ENCODE measurements at regions not wholly inside any gene's neighbourhood (a gene's known extent, or its start where the extent isn't known, plus 50 kb on each side); places are given as distances from the start of the nearest gene placed in this dataset.

DNA sequence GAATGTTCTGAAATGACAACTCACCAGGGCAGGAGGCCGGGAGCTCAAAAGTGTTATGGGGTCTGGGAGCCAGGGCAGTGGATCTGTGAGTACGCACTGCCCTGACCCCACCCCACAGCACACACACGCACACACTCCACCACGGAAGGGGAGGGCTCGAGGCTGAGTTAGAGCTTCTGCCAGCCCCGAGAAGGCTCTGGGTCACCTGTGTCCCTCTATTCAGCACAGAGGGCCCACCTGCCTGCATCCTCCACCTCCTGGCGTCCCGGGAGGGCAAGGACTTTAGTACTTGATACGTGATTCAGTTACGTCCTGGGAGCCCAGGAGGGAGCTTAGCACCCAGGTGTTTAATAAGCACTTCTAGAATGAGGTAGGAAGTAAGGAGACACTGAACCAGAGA, 190.0 kb upstream of the GPR12 start:
- TF ChIP-seq, protein P1, sequence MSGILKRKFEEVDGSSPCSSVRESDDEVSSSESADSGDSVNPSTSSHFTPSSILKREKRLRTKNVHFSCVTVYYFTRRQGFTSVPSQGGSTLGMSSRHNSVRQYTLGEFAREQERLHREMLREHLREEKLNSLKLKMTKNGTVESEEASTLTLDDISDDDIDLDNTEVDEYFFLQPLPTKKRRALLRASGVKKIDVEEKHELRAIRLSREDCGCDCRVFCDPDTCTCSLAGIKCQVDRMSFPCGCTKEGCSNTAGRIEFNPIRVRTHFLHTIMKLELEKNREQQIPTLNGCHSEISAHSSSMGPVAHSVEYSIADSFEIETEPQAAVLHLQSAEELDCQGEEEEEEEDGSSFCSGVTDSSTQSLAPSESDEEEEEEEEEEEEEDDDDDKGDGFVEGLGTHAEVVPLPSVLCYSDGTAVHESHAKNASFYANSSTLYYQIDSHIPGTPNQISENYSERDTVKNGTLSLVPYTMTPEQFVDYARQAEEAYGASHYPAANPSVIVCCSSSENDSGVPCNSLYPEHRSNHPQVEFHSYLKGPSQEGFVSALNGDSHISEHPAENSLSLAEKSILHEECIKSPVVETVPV (CRISPR knock-in tag; IDR thresholded peaks at IDR 0.05) = no peak
- no peak for TF ChIP-seq ZNF565 (CRISPR knock-in tag; conservative IDR thresholded peaks at IDR 0.05; ENCODE audit: low read depth)
- TF ChIP-seq, protein P2, sequence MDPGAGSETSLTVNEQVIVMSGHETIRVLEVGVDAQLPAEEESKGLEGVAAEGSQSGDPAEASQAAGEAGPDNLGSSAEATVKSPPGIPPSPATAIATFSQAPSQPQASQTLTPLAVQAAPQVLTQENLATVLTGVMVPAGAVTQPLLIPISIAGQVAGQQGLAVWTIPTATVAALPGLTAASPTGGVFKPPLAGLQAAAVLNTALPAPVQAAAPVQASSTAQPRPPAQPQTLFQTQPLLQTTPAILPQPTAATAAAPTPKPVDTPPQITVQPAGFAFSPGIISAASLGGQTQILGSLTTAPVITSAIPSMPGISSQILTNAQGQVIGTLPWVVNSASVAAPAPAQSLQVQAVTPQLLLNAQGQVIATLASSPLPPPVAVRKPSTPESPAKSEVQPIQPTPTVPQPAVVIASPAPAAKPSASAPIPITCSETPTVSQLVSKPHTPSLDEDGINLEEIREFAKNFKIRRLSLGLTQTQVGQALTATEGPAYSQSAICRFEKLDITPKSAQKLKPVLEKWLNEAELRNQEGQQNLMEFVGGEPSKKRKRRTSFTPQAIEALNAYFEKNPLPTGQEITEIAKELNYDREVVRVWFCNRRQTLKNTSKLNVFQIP (CRISPR knock-in tag; IDR thresholded peaks at IDR 0.05; ENCODE audit: borderline replicate concordance, low read depth) = no peak
- no peak for TF ChIP-seq ZNF8 (CRISPR knock-in tag; IDR thresholded peaks at IDR 0.05)
- no peak for TF ChIP-seq RARB (CRISPR knock-in tag; IDR thresholded peaks at IDR 0.05)
- no peak for TF ChIP-seq ZFP3 (CRISPR knock-in tag; IDR thresholded peaks at IDR 0.05)
- TF ChIP-seq TOX (CRISPR knock-in tag; IDR thresholded peaks at IDR 0.05; ENCODE audit: borderline replicate concordance) = no peak
- TF ChIP-seq PPARA (CRISPR knock-in tag; IDR thresholded peaks at IDR 0.05; ENCODE audit: borderline replicate concordance) = no peak

All from SK-N-SH treated with all-trans-retinoic acid at 6 μM for 48 hours (cell line).